ENCODE measurements at regions not wholly inside any gene's neighbourhood (a gene's known extent, or its start where the extent isn't known, plus 50 kb on each side); places are given as distances from the start of the nearest gene placed in this dataset.

DNA sequence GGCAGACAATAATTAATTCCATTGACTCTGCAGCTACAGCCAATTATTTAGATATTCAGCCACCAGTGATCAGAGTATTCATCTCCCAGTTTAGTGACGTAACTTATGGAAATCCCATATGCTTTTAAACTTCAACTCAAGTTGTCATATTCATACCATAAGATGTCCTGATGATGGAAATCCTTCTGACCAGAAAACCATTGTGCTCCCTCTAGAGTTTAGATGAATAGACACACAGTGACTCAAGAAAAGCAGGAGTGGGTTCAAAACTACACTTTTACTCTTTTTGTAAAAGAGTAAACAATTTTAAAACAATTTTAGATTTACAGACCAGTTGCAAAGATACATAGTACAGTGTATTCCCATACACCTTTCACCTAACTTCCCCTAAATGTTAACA lies 463.7 kb downstream of the KCNT2 start:
- DNase-seq (ENCODE audit: low read depth, low spot score) = no peak
- H3K4me1 ChIP-seq (ENCODE audit: control insufficient read depth in 1 of 2, insufficient read depth in 2 of 2, low read length in 2 of 2) = no peaks in the 10 kb centered on the region
- H2AFZ ChIP-seq (ENCODE audit: low read depth, low read length, poor library complexity, severe bottlenecking) = peak overlapping the region; percentile 18
- H3K4me2 ChIP-seq (ENCODE audit: low read length) = no peak overlapping the region
- TF ChIP-seq YY1 (IDR thresholded peaks at IDR 0.05; ENCODE audit: extremely low read depth, insufficient replicate concordance, low read depth, low read length) (no peak), FOSL1 (IDR thresholded peaks at IDR 0.05; ENCODE audit: low read depth) (no peak), RAD21 (IDR thresholded peaks at IDR 0.05; ENCODE audit: low read depth) (peak; percentile 26; the same call in 1 of the 2 replicates)
- TF ChIP-seq, protein P1, sequence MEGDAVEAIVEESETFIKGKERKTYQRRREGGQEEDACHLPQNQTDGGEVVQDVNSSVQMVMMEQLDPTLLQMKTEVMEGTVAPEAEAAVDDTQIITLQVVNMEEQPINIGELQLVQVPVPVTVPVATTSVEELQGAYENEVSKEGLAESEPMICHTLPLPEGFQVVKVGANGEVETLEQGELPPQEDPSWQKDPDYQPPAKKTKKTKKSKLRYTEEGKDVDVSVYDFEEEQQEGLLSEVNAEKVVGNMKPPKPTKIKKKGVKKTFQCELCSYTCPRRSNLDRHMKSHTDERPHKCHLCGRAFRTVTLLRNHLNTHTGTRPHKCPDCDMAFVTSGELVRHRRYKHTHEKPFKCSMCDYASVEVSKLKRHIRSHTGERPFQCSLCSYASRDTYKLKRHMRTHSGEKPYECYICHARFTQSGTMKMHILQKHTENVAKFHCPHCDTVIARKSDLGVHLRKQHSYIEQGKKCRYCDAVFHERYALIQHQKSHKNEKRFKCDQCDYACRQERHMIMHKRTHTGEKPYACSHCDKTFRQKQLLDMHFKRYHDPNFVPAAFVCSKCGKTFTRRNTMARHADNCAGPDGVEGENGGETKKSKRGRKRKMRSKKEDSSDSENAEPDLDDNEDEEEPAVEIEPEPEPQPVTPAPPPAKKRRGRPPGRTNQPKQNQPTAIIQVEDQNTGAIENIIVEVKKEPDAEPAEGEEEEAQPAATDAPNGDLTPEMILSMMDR (IDR thresholded peaks at IDR 0.05 in 2 of 3, conservative IDR thresholded peaks at IDR 0.05 in 1 of 3; ENCODE audit: borderline replicate concordance in 1 of 3, insufficient read depth in 1 of 3, low read depth in 2 of 3, low read length in 2 of 3) = 0 out of 6 replicates have a peak, but pooled peaks of 1 of the 3 experiments have one; percentile 4
- TF ChIP-seq, protein P2, sequence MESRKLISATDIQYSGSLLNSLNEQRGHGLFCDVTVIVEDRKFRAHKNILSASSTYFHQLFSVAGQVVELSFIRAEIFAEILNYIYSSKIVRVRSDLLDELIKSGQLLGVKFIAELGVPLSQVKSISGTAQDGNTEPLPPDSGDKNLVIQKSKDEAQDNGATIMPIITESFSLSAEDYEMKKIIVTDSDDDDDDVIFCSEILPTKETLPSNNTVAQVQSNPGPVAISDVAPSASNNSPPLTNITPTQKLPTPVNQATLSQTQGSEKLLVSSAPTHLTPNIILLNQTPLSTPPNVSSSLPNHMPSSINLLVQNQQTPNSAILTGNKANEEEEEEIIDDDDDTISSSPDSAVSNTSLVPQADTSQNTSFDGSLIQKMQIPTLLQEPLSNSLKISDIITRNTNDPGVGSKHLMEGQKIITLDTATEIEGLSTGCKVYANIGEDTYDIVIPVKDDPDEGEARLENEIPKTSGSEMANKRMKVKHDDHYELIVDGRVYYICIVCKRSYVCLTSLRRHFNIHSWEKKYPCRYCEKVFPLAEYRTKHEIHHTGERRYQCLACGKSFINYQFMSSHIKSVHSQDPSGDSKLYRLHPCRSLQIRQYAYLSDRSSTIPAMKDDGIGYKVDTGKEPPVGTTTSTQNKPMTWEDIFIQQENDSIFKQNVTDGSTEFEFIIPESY (IDR thresholded peaks at IDR 0.05; ENCODE audit: extremely low read depth, insufficient replicate concordance, low read length) = no peak
- RAD21 ChIA-PET (ENCODE audit: low non-redundant PET in 1 of 2, low total read pairs in 2 of 2, uncharacterized antibody in 2 of 2, unreplicated experiment in 2 of 2) = no interaction called here
- H4K20me1 ChIP-seq (ENCODE audit: insufficient read depth) = no peaks in the 10 kb centered on the region
- H3K79me2 ChIP-seq (ENCODE audit: insufficient read depth, low read length) = no peaks in the 10 kb centered on the region
- H3K9me3 ChIP-seq (ENCODE audit: control insufficient read depth in 1 of 2, insufficient read depth in 1 of 2, low read depth in 1 of 2, low read length in 2 of 2) = no peaks in the 10 kb centered on the region
- no peaks in the 10 kb centered on the region for H3K27me3 ChIP-seq (ENCODE audit: insufficient read depth, low read length)
- no peaks in the 10 kb centered on the region for H3K9me2 ChIP-seq (ENCODE audit: insufficient read depth)
- H3K9ac ChIP-seq (ENCODE audit: low read length) = no peak overlapping the region
- no peak overlapping the region for H3K27ac ChIP-seq (ENCODE audit: low read depth, low read length)
- H3K4me3 ChIP-seq (replicated peaks in 1 of 2; ENCODE audit: low read depth in 1 of 2, low read length in 2 of 2) = no peak overlapping the region
- intact Hi-C loops (cut with micrococcal nuclease) = loop anchor here (2.0 kb wide), 1 partner anchor 204 kb away; no protein-coding TSS in a partner anchor
- CTCF ChIA-PET = no interaction called here
- POLR2A ChIA-PET = no interaction called here
- BruUV-seq (replicated peaks) = no TSS peak
- ATAC-seq = peak; percentile 52; the same call in 1 of the 2 replicates
- H3K36me3 ChIP-seq (ENCODE audit: control insufficient read depth in 1 of 2, insufficient read depth in 2 of 2, low read length in 2 of 2) = no peaks in the 10 kb centered on the region

Data from HCT116 (cell line).